ENCODE measurements at regions not wholly inside any gene's neighbourhood (a gene's known extent, or its start where the extent isn't known, plus 50 kb on each side); places are given as distances from the start of the nearest gene placed in this dataset.

DNA sequence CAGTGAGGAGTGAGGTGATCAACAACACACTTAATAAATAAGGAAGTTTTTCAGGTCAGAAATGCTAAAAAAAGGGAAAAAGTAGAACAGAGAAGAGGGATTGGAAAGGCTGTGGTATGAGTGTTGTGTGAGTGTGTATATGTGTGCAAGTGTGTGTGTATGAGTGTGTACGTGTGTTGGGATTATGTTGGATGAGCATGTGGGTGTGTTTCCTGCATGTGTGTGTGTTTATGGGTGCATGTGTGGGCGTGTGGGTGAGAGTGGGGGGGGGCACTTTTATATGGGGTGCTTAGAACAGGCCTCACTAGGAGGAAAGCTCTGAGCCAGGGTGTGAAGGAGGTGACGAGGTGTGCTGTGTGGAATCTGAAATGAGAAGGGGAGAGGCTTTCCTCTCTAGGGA lies 116.8 kb upstream of the SLC22A23 start:
- TF ChIP-seq EZH2phosphoT487 (IDR thresholded peaks at IDR 0.05; ENCODE audit: borderline replicate concordance, low read depth, low read length) = no peak
- TF ChIP-seq CTCF (conservative IDR thresholded peaks at IDR 0.05; ENCODE audit: low read length) = no peak
- POLR2A ChIA-PET = no interaction called here
- no peak overlapping the region for H2AFZ ChIP-seq (ENCODE audit: low read length)
- CTCF ChIA-PET (ENCODE audit: unreplicated experiment) = no interaction called here
- no peak overlapping the region for H3K4me3 ChIP-seq (ENCODE audit: low read depth, low read length, poor library complexity, severe bottlenecking)
- no TSS peak for BruUV-seq (replicated peaks)
- H4K20me1 ChIP-seq (ENCODE audit: insufficient read depth, low read length) = no peaks in the 10 kb centered on the region
- no peaks in the 10 kb centered on the region for H3K36me3 ChIP-seq (ENCODE audit: insufficient read depth, low read length)
- H3K27ac ChIP-seq (ENCODE audit: low read depth, low read length, poor library complexity, severe bottlenecking) = no peak overlapping the region
- no peak for DNase-seq (ENCODE audit: low spot score)
- H3K9me2 ChIP-seq (ENCODE audit: insufficient read depth, low read length) = no peaks in the 10 kb centered on the region
- intact Hi-C loops (cut with micrococcal nuclease; ENCODE audit: unreplicated experiment) = no loop called here
- no peak overlapping the region for H3K4me2 ChIP-seq (ENCODE audit: low read length)
- H3K79me2 ChIP-seq (ENCODE audit: insufficient read depth, low read depth, low read length) = no peaks in the 10 kb centered on the region
- no peaks in the 10 kb centered on the region for H3K9me3 ChIP-seq (ENCODE audit: low read length)
- H3K4me1 ChIP-seq (ENCODE audit: insufficient read depth, low read length, poor library complexity, severe bottlenecking) = no peaks in the 10 kb centered on the region

GRCh38 chr6:3571836-3572235 lies 115.0 kb upstream of the SLC22A23 start:
- Histone ChIP-seq H3K79me2 (ENCODE audit: insufficient read depth, low read depth, low read length) (no peaks in the 10 kb centered on the region), H3K4me3 (ENCODE audit: low read depth, low read length, poor library complexity, severe bottlenecking) (no peak overlapping the region), H3K9me3 (ENCODE audit: low read length) (no peaks in the 10 kb centered on the region), H4K20me1 (ENCODE audit: insufficient read depth, low read length) (no peaks in the 10 kb centered on the region), H3K27ac (ENCODE audit: low read depth, low read length, poor library complexity, severe bottlenecking) (no peak overlapping the region), H3K36me3 (ENCODE audit: insufficient read depth, low read length) (no peaks in the 10 kb centered on the region), H3K4me2 (ENCODE audit: low read length) (no peak overlapping the region), H3K4me1 (ENCODE audit: insufficient read depth, low read length, poor library complexity, severe bottlenecking) (no peaks in the 10 kb centered on the region), H3K9me2 (ENCODE audit: insufficient read depth, low read length) (no peaks in the 10 kb centered on the region), H2AFZ (ENCODE audit: low read length) (no peak overlapping the region)
- TF ChIP-seq EZH2phosphoT487 (IDR thresholded peaks at IDR 0.05; ENCODE audit: borderline replicate concordance, low read depth, low read length) (no peak), CTCF (conservative IDR thresholded peaks at IDR 0.05; ENCODE audit: low read length) (no peak)
- ChIA-PET CTCF (ENCODE audit: unreplicated experiment) (no interaction called here), POLR2A (no interaction called here)
- BruUV-seq (replicated peaks) = no TSS peak
- intact Hi-C loops (cut with micrococcal nuclease; ENCODE audit: unreplicated experiment) = no loop called here
- no peak for DNase-seq (ENCODE audit: low spot score)

DNA sequence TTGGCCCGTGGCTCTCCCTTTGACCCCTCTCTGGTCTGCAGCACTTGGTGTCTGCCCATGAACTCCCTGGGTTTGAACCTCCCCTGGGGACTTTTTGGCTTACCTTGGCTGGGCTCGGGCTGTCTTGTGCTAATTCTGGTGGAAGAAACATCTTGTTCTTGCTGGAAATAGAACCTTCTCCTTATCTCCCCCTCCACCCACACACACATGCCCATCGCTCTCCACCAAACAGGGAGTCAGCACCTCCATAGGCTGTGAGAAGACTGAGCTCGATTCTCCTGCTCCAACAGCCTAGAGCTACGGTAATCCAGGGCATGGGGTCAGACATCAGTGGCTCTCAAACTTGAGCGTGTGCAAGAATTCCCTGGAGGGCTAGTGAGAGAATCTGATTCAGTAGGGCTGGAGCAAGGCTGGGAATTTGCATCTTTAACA lies 114.4 kb upstream of the SLC22A23 start:
- CTCF ChIA-PET (ENCODE audit: unreplicated experiment) = no interaction called here

More for the DNA sequence above, 114.4 kb upstream of the SLC22A23 start:
- Histone ChIP-seq H3K4me3 (ENCODE audit: low read depth, low read length, poor library complexity, severe bottlenecking) (no peak overlapping the region), H3K4me1 (ENCODE audit: insufficient read depth, low read length, poor library complexity, severe bottlenecking) (no peaks in the 10 kb centered on the region), H2AFZ (ENCODE audit: low read length) (no peak overlapping the region), H3K27ac (ENCODE audit: low read depth, low read length, poor library complexity, severe bottlenecking) (no peak overlapping the region), H3K36me3 (ENCODE audit: insufficient read depth, low read length) (no peaks in the 10 kb centered on the region), H3K79me2 (ENCODE audit: insufficient read depth, low read depth, low read length) (no peaks in the 10 kb centered on the region), H3K9me2 (ENCODE audit: insufficient read depth, low read length) (no peaks in the 10 kb centered on the region), H4K20me1 (ENCODE audit: insufficient read depth, low read length) (no peaks in the 10 kb centered on the region), H3K9me3 (ENCODE audit: low read length) (no peaks in the 10 kb centered on the region), H3K4me2 (ENCODE audit: low read length) (no peak overlapping the region)
- intact Hi-C loops (cut with micrococcal nuclease; ENCODE audit: unreplicated experiment) = no loop called here
- TF ChIP-seq EZH2phosphoT487 (IDR thresholded peaks at IDR 0.05; ENCODE audit: borderline replicate concordance, low read depth, low read length) (no peak), CTCF (conservative IDR thresholded peaks at IDR 0.05; ENCODE audit: low read length) (no peak)
- BruUV-seq (replicated peaks) = no TSS peak
- POLR2A ChIA-PET = no interaction called here
- DNase-seq (ENCODE audit: low spot score) = no peak

All from OCI-LY7 (cell line).